HEK293 (cell line): ENCODE measurements at regions not wholly inside any gene's neighbourhood (a gene's known extent, or its start where the extent isn't known, plus 50 kb on each side); places are given as distances from the start of the nearest gene placed in this dataset.

ENCODE experiments used
- CTCF ChIA-PET: fragments of 350-600 bp; formaldehyde crosslinking; extraction: SDS; loops from one replicate; lab custom pipeline; 2021; ENCODE audit warnings: antibody characterized with exemption; lab: Yijun Ruan, JAX
- POLR2A ChIA-PET: fragments of 300-600 bp; formaldehyde crosslinking; extraction: SDS; loops from one replicate; lab custom pipeline; 2020; ENCODE audit warnings: antibody characterized with exemption, inconsistent platforms; lab: Yijun Ruan, JAX
- H3K27ac ChIP-seq: fragments of 200-500 bp; sonication (Bioruptor generic); 2 replicates; pipeline ENCODE4 v1.5.1; 2014; ENCODE audit warnings: low read depth, low read length, control low read depth, inconsistent platforms; ENCODE audit errors: extremely low read depth
- H3K36me3 ChIP-seq, 2 experiments: fragments of 200-500 bp in 1 of 2; sonication (Bioruptor generic) in 1 of 2; 1 replicate in 1 of 2; 2 replicates in 1 of 2; pipeline ENCODE4 v1.5.1; 2014 to 2017; ENCODE audit warnings: inconsistent platforms in 2 of 2, low read length in 2 of 2; ENCODE audit not compliant: control insufficient read depth in 2 of 2, insufficient read depth in 1 of 2
- H3K4me1 ChIP-seq: fragments of 200-500 bp; sonication (Bioruptor generic); 2 replicates; pipeline ENCODE4 v1.5.1; 2014; ENCODE audit warnings: mild to moderate bottlenecking, low read length, inconsistent platforms; ENCODE audit not compliant: control insufficient read depth, insufficient read depth
- H3K4me3 ChIP-seq: 2 replicates; pipeline ENCODE4 v1.5.1; 2011; ENCODE audit warnings: low read depth, mild to moderate bottlenecking, control low read depth, low read length, moderate library complexity
- H3K9me3 ChIP-seq: fragments of 200-500 bp; sonication (Bioruptor generic); 2 replicates; pipeline ENCODE4 v1.5.1; 2014; ENCODE audit warnings: low read depth, low read length, inconsistent platforms; ENCODE audit not compliant: control insufficient read depth, insufficient read depth
- CTCF ChIP-seq: fragments of 450-650 bp; formaldehyde crosslinking; IDR thresholded peaks from 2 replicates; pipeline ENCODE4 v1.5.1; 2016; ENCODE audit warnings: missing biosample characterization, missing genetic modification characterization
- GFI1B ChIP-seq: fragments of 450-650 bp; formaldehyde crosslinking; IDR thresholded peaks from 2 replicates; pipeline ENCODE4 v1.5.1; 2016; ENCODE audit warnings: missing biosample characterization, missing genetic modification characterization
- PRDM6 ChIP-seq: fragments of 450-650 bp; formaldehyde crosslinking; IDR thresholded peaks from 2 replicates; pipeline ENCODE4 v1.5.1; 2017; ENCODE audit warnings: missing biosample characterization, missing genetic modification characterization
- SP3 ChIP-seq: fragments of 450-650 bp; formaldehyde crosslinking; IDR thresholded peaks from 2 replicates; pipeline ENCODE4 v1.5.1; 2016; ENCODE audit warnings: missing biosample characterization, missing genetic modification characterization
- TSHZ1 ChIP-seq: fragments of 450-650 bp; formaldehyde crosslinking; IDR thresholded peaks from 2 replicates; pipeline ENCODE4 v1.5.1; 2016; ENCODE audit warnings: missing biosample characterization, missing genetic modification characterization, borderline replicate concordance
- ZFHX2 ChIP-seq: fragments of 450-650 bp; formaldehyde crosslinking; conservative IDR thresholded peaks from 2 replicates; pipeline ENCODE4 v1.5.1; 2016; ENCODE audit warnings: missing biosample characterization, missing genetic modification characterization
- ZNF121 ChIP-seq: fragments of 450-650 bp; formaldehyde crosslinking; IDR thresholded peaks from 2 replicates; pipeline ENCODE4 v1.5.1; 2016; ENCODE audit warnings: missing biosample characterization, missing genetic modification characterization
- ZNF146 ChIP-seq: fragments of 450-650 bp; formaldehyde crosslinking; IDR thresholded peaks from 2 replicates; pipeline ENCODE4 v1.5.1; 2016; ENCODE audit warnings: missing biosample characterization, missing genetic modification characterization
- ZNF223 ChIP-seq: fragments of 450-650 bp; formaldehyde crosslinking; IDR thresholded peaks from 2 replicates; pipeline ENCODE4 v1.5.1; 2016; ENCODE audit warnings: missing biosample characterization, missing genetic modification characterization
- ZNF266 ChIP-seq: fragments of 450-650 bp; formaldehyde crosslinking; IDR thresholded peaks from 2 replicates; pipeline ENCODE4 v1.5.1; 2016; ENCODE audit warnings: missing biosample characterization, missing genetic modification characterization, low read depth
- ZNF423 ChIP-seq: fragments of 450-650 bp; formaldehyde crosslinking; IDR thresholded peaks from 2 replicates; pipeline ENCODE4 v1.5.1; 2016; ENCODE audit warnings: missing biosample characterization, missing genetic modification characterization
- ZNF449 ChIP-seq: fragments of 450-650 bp; formaldehyde crosslinking; IDR thresholded peaks from 2 replicates; pipeline ENCODE4 v1.5.1; 2017; ENCODE audit warnings: missing biosample characterization, mild to moderate bottlenecking, missing genetic modification characterization, moderate library complexity
- ZNF560 ChIP-seq: fragments of 450-650 bp; formaldehyde crosslinking; IDR thresholded peaks from 2 replicates; pipeline ENCODE4 v1.5.1; 2017; ENCODE audit warnings: missing biosample characterization, missing genetic modification characterization, borderline replicate concordance
- ZNF621 ChIP-seq: fragments of 450-650 bp; formaldehyde crosslinking; IDR thresholded peaks from 2 replicates; pipeline ENCODE4 v1.5.1; 2017; ENCODE audit warnings: missing biosample characterization, missing genetic modification characterization
- TF ChIP-seq, protein P1 (sequence below): fragments of 450-650 bp; formaldehyde crosslinking; IDR thresholded peaks from 2 replicates; pipeline ENCODE4 v1.5.1; 2016; ENCODE audit warnings: missing biosample characterization, missing genetic modification characterization
- TF ChIP-seq, protein P2 (sequence below): fragments of 450-650 bp; formaldehyde crosslinking; IDR thresholded peaks from 2 replicates; pipeline ENCODE4 v1.5.1; 2016; ENCODE audit warnings: missing biosample characterization, missing genetic modification characterization
- TF ChIP-seq, protein P3 (sequence below): sonication (generic); formaldehyde crosslinking; IDR thresholded peaks from 2 replicates; pipeline ENCODE4 v1.8.1; 2022; ENCODE audit warnings: mild to moderate bottlenecking, moderate library complexity, missing genetic modification reagents

DNA sequence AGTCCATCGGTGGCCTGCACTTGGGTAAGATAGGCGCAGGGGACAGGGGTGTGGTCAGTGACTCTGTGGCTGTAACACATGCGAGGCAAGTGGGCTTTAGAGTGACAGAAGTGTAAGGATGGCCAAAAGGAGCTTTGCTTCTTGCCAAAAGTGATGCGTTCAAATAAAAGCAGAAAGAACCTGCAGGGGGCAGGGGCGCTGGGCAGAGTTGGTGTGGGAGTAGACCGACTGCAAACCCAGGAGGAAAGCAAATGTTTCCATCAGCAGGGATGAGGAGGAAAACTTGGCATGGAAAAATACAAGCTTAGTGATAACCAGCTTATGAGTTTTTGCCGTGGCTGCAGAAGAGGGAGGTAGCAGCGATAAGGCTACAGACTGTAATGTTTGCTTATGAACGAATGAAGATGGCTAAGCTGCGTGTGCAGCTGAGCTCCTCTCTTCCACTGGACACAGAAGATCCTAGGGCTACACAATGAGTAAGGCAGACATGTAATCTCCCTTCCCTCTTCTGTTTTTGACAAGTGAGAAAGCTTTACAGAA is 149.4 kb downstream of the WNT5A start:
- TF ChIP-seq ZNF423 = no peak
- TF ChIP-seq ZFHX2 (tag by site-specific recombination) = no peak
- no peak for TF ChIP-seq ZNF146 (tag by site-specific recombination)
- no peak for TF ChIP-seq ZNF621 (tag by site-specific recombination)
- TF ChIP-seq SP3 = no peak
- POLR2A ChIA-PET = no interaction called here
- no peaks in the 10 kb centered on the region for H3K36me3 ChIP-seq

GRCh38 chr3:55333923-55334322 is 153.2 kb downstream of the WNT5A start:
- no peak overlapping the region for H3K27ac ChIP-seq
- TF ChIP-seq ZNF560 (tag by site-specific recombination) (no peak), GFI1B (tag by site-specific recombination) (no peak), PRDM6 (tag by site-specific recombination) (no peak), ZNF223 (tag by site-specific recombination) (no peak), ZNF449 (tag by site-specific recombination) (no peak), ZNF121 (no peak), TSHZ1 (no peak), CTCF (no peak), ZNF266 (no peak)
- TF ChIP-seq, protein P1, sequence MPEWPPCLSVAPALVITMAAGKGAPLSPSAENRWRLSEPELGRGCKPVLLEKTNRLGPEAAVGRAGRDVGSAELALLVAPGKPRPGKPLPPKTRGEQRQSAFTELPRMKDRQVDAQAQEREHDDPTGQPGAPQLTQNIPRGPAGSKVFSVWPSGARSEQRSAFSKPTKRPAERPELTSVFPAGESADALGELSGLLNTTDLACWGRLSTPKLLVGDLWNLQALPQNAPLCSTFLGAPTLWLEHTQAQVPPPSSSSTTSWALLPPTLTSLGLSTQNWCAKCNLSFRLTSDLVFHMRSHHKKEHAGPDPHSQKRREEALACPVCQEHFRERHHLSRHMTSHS (tag by site-specific recombination) = no peak
- TF ChIP-seq, protein P2, sequence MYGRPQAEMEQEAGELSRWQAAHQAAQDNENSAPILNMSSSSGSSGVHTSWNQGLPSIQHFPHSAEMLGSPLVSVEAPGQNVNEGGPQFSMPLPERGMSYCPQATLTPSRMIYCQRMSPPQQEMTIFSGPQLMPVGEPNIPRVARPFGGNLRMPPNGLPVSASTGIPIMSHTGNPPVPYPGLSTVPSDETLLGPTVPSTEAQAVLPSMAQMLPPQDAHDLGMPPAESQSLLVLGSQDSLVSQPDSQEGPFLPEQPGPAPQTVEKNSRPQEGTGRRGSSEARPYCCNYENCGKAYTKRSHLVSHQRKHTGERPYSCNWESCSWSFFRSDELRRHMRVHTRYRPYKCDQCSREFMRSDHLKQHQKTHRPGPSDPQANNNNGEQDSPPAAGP (tag by site-specific recombination) = no peak
- TF ChIP-seq, protein P3, sequence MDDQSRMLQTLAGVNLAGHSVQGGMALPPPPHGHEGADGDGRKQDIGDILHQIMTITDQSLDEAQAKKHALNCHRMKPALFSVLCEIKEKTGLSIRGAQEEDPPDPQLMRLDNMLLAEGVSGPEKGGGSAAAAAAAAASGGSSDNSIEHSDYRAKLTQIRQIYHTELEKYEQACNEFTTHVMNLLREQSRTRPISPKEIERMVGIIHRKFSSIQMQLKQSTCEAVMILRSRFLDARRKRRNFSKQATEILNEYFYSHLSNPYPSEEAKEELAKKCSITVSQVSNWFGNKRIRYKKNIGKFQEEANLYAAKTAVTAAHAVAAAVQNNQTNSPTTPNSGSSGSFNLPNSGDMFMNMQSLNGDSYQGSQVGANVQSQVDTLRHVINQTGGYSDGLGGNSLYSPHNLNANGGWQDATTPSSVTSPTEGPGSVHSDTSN (CRISPR knock-in tag) = no peak
- H3K36me3 ChIP-seq = no peaks in the 10 kb centered on the region
- H3K9me3 ChIP-seq = no peaks in the 10 kb centered on the region
- POLR2A ChIA-PET = no interaction called here
- H3K4me3 ChIP-seq = no peak overlapping the region
- H3K4me1 ChIP-seq = no peaks in the 10 kb centered on the region
- CTCF ChIA-PET = no interaction called here

More for the DNA sequence above, 149.4 kb downstream of the WNT5A start:
- CTCF ChIA-PET = no interaction called here
- H3K4me3 ChIP-seq = no peak overlapping the region
- H3K4me1 ChIP-seq = no peaks in the 10 kb centered on the region
- H3K9me3 ChIP-seq = no peaks in the 10 kb centered on the region
- no peak overlapping the region for H3K27ac ChIP-seq
